ENCODE measurements at regions not wholly inside any gene's neighbourhood (a gene's known extent, or its start where the extent isn't known, plus 50 kb on each side); places are given as distances from the start of the nearest gene placed in this dataset.

GRCh38 chr10:36358736-36359135 lies 716.6 kb upstream of the FZD8 start:
- TF ChIP-seq CTCF (conservative IDR thresholded peaks at IDR 0.05; ENCODE audit: low read depth, low read length) = no peak
- TF ChIP-seq EZH2 (IDR thresholded peaks at IDR 0.05; ENCODE audit: borderline replicate concordance, low read depth, low read length, poor library complexity, severe bottlenecking) = no peak
- Histone ChIP-seq H3K4me3 (ENCODE audit: low read depth, low read length, poor library complexity, severe bottlenecking) (no peak overlapping the region), H3K27me3 (replicated peaks; ENCODE audit: insufficient read depth, low read depth, low read length, poor library complexity) (no peaks in the 10 kb centered on the region), H3K4me1 (ENCODE audit: insufficient read depth, low read length, poor library complexity, severe bottlenecking) (no peaks in the 10 kb centered on the region), H3K27ac (ENCODE audit: low read depth, low read length, poor library complexity, severe bottlenecking) (no peak overlapping the region), H3K36me3 (ENCODE audit: insufficient read depth, low read length, poor library complexity, severe bottlenecking) (no peaks in the 10 kb centered on the region), H3K9me3 (ENCODE audit: low read depth, low read length, poor library complexity, severe bottlenecking) (no peaks in the 10 kb centered on the region)
- ChIA-PET CTCF (no interaction called here), POLR2A (ENCODE audit: low non-redundant PET) (no interaction called here)
- DNase-seq (ENCODE audit: low spot score) = no peak
- intact Hi-C loops (cut with micrococcal nuclease; ENCODE audit: unreplicated experiment) = no loop called here
- no TSS peak for BruUV-seq (replicated peaks)

GRCh38 chr10:36354633-36355032 lies 712.5 kb upstream of the FZD8 start:
- CTCF ChIA-PET = no interaction called here
- Histone ChIP-seq H3K4me3 (ENCODE audit: low read depth, low read length, poor library complexity, severe bottlenecking) (no peak overlapping the region), H3K36me3 (ENCODE audit: insufficient read depth, low read length, poor library complexity, severe bottlenecking) (no peaks in the 10 kb centered on the region), H3K27me3 (replicated peaks; ENCODE audit: insufficient read depth, low read depth, low read length, poor library complexity) (no peaks in the 10 kb centered on the region), H3K27ac (ENCODE audit: low read depth, low read length, poor library complexity, severe bottlenecking) (no peak overlapping the region), H3K4me1 (ENCODE audit: insufficient read depth, low read length, poor library complexity, severe bottlenecking) (no peaks in the 10 kb centered on the region), H3K9me3 (ENCODE audit: low read depth, low read length, poor library complexity, severe bottlenecking) (no peaks in the 10 kb centered on the region)
- no peak for DNase-seq (ENCODE audit: low spot score)
- intact Hi-C loops (cut with micrococcal nuclease; ENCODE audit: unreplicated experiment) = no loop called here
- TF ChIP-seq CTCF (conservative IDR thresholded peaks at IDR 0.05; ENCODE audit: low read depth, low read length) = no peak
- no peak for TF ChIP-seq EZH2 (IDR thresholded peaks at IDR 0.05; ENCODE audit: borderline replicate concordance, low read depth, low read length, poor library complexity, severe bottlenecking)
- BruUV-seq (replicated peaks) = no TSS peak
- POLR2A ChIA-PET (ENCODE audit: low non-redundant PET) = no interaction called here

- H3K36me3 ChIP-seq (ENCODE audit: insufficient read depth, low read length, poor library complexity, severe bottlenecking) = no peaks in the 10 kb centered on the region
- no peaks in the 10 kb centered on the region for H3K4me1 ChIP-seq (ENCODE audit: insufficient read depth, low read length, poor library complexity, severe bottlenecking)
- CTCF ChIA-PET = no interaction called here
- H3K9me3 ChIP-seq (ENCODE audit: low read depth, low read length, poor library complexity, severe bottlenecking) = no peaks in the 10 kb centered on the region
- intact Hi-C loops (cut with micrococcal nuclease; ENCODE audit: unreplicated experiment) = no loop called here
- POLR2A ChIA-PET (ENCODE audit: low non-redundant PET) = no interaction called here
- no peak for TF ChIP-seq EZH2 (IDR thresholded peaks at IDR 0.05; ENCODE audit: borderline replicate concordance, low read depth, low read length, poor library complexity, severe bottlenecking)
- no TSS peak for BruUV-seq (replicated peaks)
- H3K27me3 ChIP-seq (replicated peaks; ENCODE audit: insufficient read depth, low read depth, low read length, poor library complexity) = no peaks in the 10 kb centered on the region
- no peak for DNase-seq (ENCODE audit: low spot score)
- H3K4me3 ChIP-seq (ENCODE audit: low read depth, low read length, poor library complexity, severe bottlenecking) = no peak overlapping the region
- H3K27ac ChIP-seq (ENCODE audit: low read depth, low read length, poor library complexity, severe bottlenecking) = no peak overlapping the region
These were observed 709.1 kb upstream of the FZD8 start for GRCh38 chr10:36351159-36351558.

GRCh38 chr10:36349445-36350078 lies 707.5 kb upstream of the FZD8 start:
- peak; percentile 75 for DNase-seq (ENCODE audit: low spot score)
- H3K27ac ChIP-seq (ENCODE audit: low read depth, low read length, poor library complexity, severe bottlenecking) = no peak overlapping the region
- BruUV-seq (replicated peaks) = no TSS peak
- no peaks in the 10 kb centered on the region for H3K9me3 ChIP-seq (ENCODE audit: low read depth, low read length, poor library complexity, severe bottlenecking)
- no peaks in the 10 kb centered on the region for H3K27me3 ChIP-seq (replicated peaks; ENCODE audit: insufficient read depth, low read depth, low read length, poor library complexity)
- ChIA-PET POLR2A (ENCODE audit: low non-redundant PET) (interaction anchor here (0.6 kb wide), 1 partner anchor 358 kb away, joined by 4 read pairs; no protein-coding TSS in a partner anchor), CTCF (no interaction called here)
- H3K4me1 ChIP-seq (ENCODE audit: insufficient read depth, low read length, poor library complexity, severe bottlenecking) = no peaks in the 10 kb centered on the region
- intact Hi-C loops (cut with micrococcal nuclease; ENCODE audit: unreplicated experiment) = no loop called here
- no peaks in the 10 kb centered on the region for H3K36me3 ChIP-seq (ENCODE audit: insufficient read depth, low read length, poor library complexity, severe bottlenecking)
- no peak overlapping the region for H3K4me3 ChIP-seq (ENCODE audit: low read depth, low read length, poor library complexity, severe bottlenecking)
- TF ChIP-seq EZH2 (IDR thresholded peaks at IDR 0.05; ENCODE audit: borderline replicate concordance, low read depth, low read length, poor library complexity, severe bottlenecking) (no peak), CTCF (conservative IDR thresholded peaks at IDR 0.05; ENCODE audit: low read depth, low read length) (no peak)

All from A673 (cell line).